H9 (cell line): ENCODE measurements at regions not wholly inside any gene's neighbourhood (a gene's known extent, or its start where the extent isn't known, plus 50 kb on each side); places are given as distances from the start of the nearest gene placed in this dataset.

Experiments
- DNase-seq: peaks from one replicate; pipeline ENCODE4 v3.0.0-alpha.2; 2017
- H2AFZ ChIP-seq: one replicate; pipeline ENCODE4 v1.6.1; 2013; ENCODE audit warnings: mild to moderate bottlenecking, low read length, control low read depth, moderate library complexity
- H2AK5ac ChIP-seq: 2 replicates; pipeline ENCODE4 v1.6.1; 2013; ENCODE audit warnings: low read length, control low read depth, mixed read lengths; ENCODE audit not compliant: insufficient read length
- H2BK120ac ChIP-seq: one replicate; pipeline ENCODE4 v1.6.1; 2013; ENCODE audit warnings: low read depth, mild to moderate bottlenecking, low read length, control low read depth, inconsistent platforms; ENCODE audit not compliant: poor library complexity, severe bottlenecking
- H2BK12ac ChIP-seq: 2 replicates; pipeline ENCODE4 v1.6.1; 2013; ENCODE audit warnings: low read length, control low read depth, mixed read lengths, low read depth; ENCODE audit not compliant: insufficient read length
- H2BK15ac ChIP-seq: 2 replicates; pipeline ENCODE4 v1.6.1; 2013; ENCODE audit warnings: low read depth, low read length, control low read depth
- H2BK20ac ChIP-seq: one replicate; pipeline ENCODE4 v1.6.1; 2013; ENCODE audit warnings: low read depth, mild to moderate bottlenecking, low read length, control low read depth, inconsistent platforms; ENCODE audit not compliant: poor library complexity, severe bottlenecking
- H2BK5ac ChIP-seq: 2 replicates; pipeline ENCODE4 v1.6.1; 2013; ENCODE audit warnings: low read length, control low read depth, mixed read lengths; ENCODE audit not compliant: insufficient read length
- H3K14ac ChIP-seq: 2 replicates; pipeline ENCODE4 v1.6.1; 2013; ENCODE audit warnings: low read length, control low read depth; ENCODE audit not compliant: insufficient read depth
- H3K18ac ChIP-seq: 2 replicates; pipeline ENCODE4 v1.6.1; 2013; ENCODE audit warnings: low read depth, mild to moderate bottlenecking, mixed read lengths, low read length, control low read depth; ENCODE audit not compliant: insufficient read length
- H3K23ac ChIP-seq: 2 replicates; pipeline ENCODE4 v1.6.1; 2013; ENCODE audit warnings: low read length, control low read depth, mixed read lengths, low read depth; ENCODE audit not compliant: insufficient read length
- H3K23me2 ChIP-seq: 2 replicates; pipeline ENCODE4 v1.6.1; 2013; ENCODE audit warnings: low read depth, mild to moderate bottlenecking, mixed read lengths, low read length, control low read depth; ENCODE audit not compliant: insufficient read length, poor library complexity, severe bottlenecking
- H3K27ac ChIP-seq: 2 replicates; pipeline ENCODE4 v1.5.1; 2013; ENCODE audit warnings: low read length, control low read depth, mixed read lengths, low read depth; ENCODE audit not compliant: insufficient read length
- H3K27me3 ChIP-seq: 2 replicates; pipeline ENCODE4 v1.6.1; 2013; ENCODE audit warnings: low read length, control low read depth, inconsistent platforms; ENCODE audit not compliant: insufficient read depth
- H3K4ac ChIP-seq: 2 replicates; pipeline ENCODE4 v1.6.1; 2013; ENCODE audit warnings: low read depth, mild to moderate bottlenecking, control low read depth, inconsistent platforms, low read length, moderate library complexity
- H3K4me1 ChIP-seq: 2 replicates; pipeline ENCODE4 v1.6.1; 2013; ENCODE audit warnings: low read length, control low read depth, inconsistent platforms; ENCODE audit not compliant: insufficient read depth
- H3K4me2 ChIP-seq: 2 replicates; pipeline ENCODE4 v1.6.1; 2013; ENCODE audit warnings: low read length, control low read depth, mixed read lengths; ENCODE audit not compliant: insufficient read length, insufficient read depth
- H3K56ac ChIP-seq: 2 replicates; pipeline ENCODE4 v1.6.1; 2013; ENCODE audit warnings: low read depth, mild to moderate bottlenecking, mixed read lengths, low read length, control low read depth; ENCODE audit not compliant: insufficient read length
- H3K79me1 ChIP-seq: 2 replicates; pipeline ENCODE4 v1.6.1; 2013; ENCODE audit warnings: low read depth, mild to moderate bottlenecking, moderate library complexity, low read length, control low read depth, inconsistent platforms; ENCODE audit not compliant: insufficient read depth, poor library complexity, severe bottlenecking
- H3K79me2 ChIP-seq: 2 replicates; pipeline ENCODE4 v1.6.1; 2013; ENCODE audit warnings: low read length, control low read depth, inconsistent platforms; ENCODE audit not compliant: insufficient read depth
- H3K9ac ChIP-seq: 2 replicates; pipeline ENCODE4 v1.6.1; 2013; ENCODE audit warnings: low read length, control low read depth, mixed read lengths; ENCODE audit not compliant: insufficient read length; ENCODE audit errors: extremely low read depth
- H3K9me3 ChIP-seq: one replicate; pipeline ENCODE4 v1.6.1; 2013; ENCODE audit warnings: low read depth, low read length, inconsistent platforms; ENCODE audit not compliant: control insufficient read depth
- H3T11ph ChIP-seq: one replicate; pipeline ENCODE4 v1.6.1; 2013; ENCODE audit warnings: mild to moderate bottlenecking, low read length, control low read depth, inconsistent platforms
- H4K20me1 ChIP-seq: one replicate; pipeline ENCODE4 v1.6.1; 2013; ENCODE audit not compliant: control insufficient read depth, insufficient read length, insufficient read depth
- H4K5ac ChIP-seq: 2 replicates; pipeline ENCODE4 v1.6.1; 2013; ENCODE audit warnings: low read depth, mild to moderate bottlenecking, mixed read lengths, low read length, control low read depth; ENCODE audit not compliant: insufficient read length
- H4K8ac ChIP-seq: replicated peaks from 2 replicates; pipeline ENCODE4 v1.6.1; 2013; ENCODE audit warnings: low read length, control low read depth, mixed read lengths, low read depth; ENCODE audit not compliant: insufficient read length
- H4K91ac ChIP-seq: 2 replicates; pipeline ENCODE4 v1.6.1; 2013; ENCODE audit warnings: low read depth, mild to moderate bottlenecking, moderate library complexity, mixed read lengths, low read length, control low read depth; ENCODE audit not compliant: insufficient read length
- H3K27ac Mint-ChIP-seq, 3 experiments: 2 replicates in 2 of 3; 3 replicates in 1 of 3; pipeline ENCODE4 v1.8.0; 2020 to 2021; ENCODE audit warnings: mixed read lengths in 3 of 3, mild to moderate bottlenecking in 1 of 3, moderate library complexity in 1 of 3
- H3K27me3 Mint-ChIP-seq: 2 replicates; pipeline ENCODE4 v1.8.0; 2021; ENCODE audit warnings: low read depth, mild to moderate bottlenecking, moderate library complexity, mixed read lengths
- H3K36me3 Mint-ChIP-seq, 3 experiments: 2 replicates in 2 of 3; 3 replicates in 1 of 3; pipeline ENCODE4 v1.8.0; 2020 to 2021; ENCODE audit warnings: low read depth in 3 of 3, mixed read lengths in 3 of 3; ENCODE audit not compliant: insufficient read depth in 1 of 3
- H3K4me1 Mint-ChIP-seq, 2 experiments: 2 replicates each; pipeline ENCODE4 v1.8.0; 2020; ENCODE audit warnings: mixed read lengths in 2 of 2
- H3K4me3 Mint-ChIP-seq, 2 experiments: 2 replicates in 1 of 2; 3 replicates in 1 of 2; pipeline ENCODE4 v1.8.0; 2020 to 2021; ENCODE audit warnings: mild to moderate bottlenecking in 2 of 2, mixed read lengths in 2 of 2, moderate library complexity in 1 of 2
- H3K9me3 Mint-ChIP-seq, 2 experiments: 2 replicates in 1 of 2; 3 replicates in 1 of 2; pipeline ENCODE4 v1.8.0; 2020; ENCODE audit warnings: mild to moderate bottlenecking in 2 of 2, mixed read lengths in 2 of 2, moderate library complexity in 1 of 2
- CTCF ChIP-seq: fragments of 200-600 bp; sonication (generic); conservative IDR thresholded peaks from 3 replicates; pipeline ENCODE4 v1.8.0; 2021; ENCODE audit warnings: antibody characterized with exemption, mild to moderate bottlenecking
- WGBS: extraction: QIAGEN DNeasy Blood & Tissue Kit; methylation state at CpG from one replicate; pipeline ENCODE4 v1.1.7; 2013; ENCODE audit warnings: missing lambda C conversion rate, low lambda C conversion rate, mixed read lengths; ENCODE audit not compliant: insufficient read length; ENCODE audit errors: extremely low coverage; 5-methylcytosine and 5-hydroxymethylcytosine counted together

- DNase-seq = no peak
- Histone ChIP-seq H3T11ph (no peak overlapping the region), H4K8ac (no peak overlapping the region), H3K14ac (no peak overlapping the region), H3K18ac (no peak overlapping the region), H3K79me2 (no peaks in the 10 kb centered on the region), H2BK5ac (no peak overlapping the region), H4K5ac (no peak overlapping the region), H3K4ac (no peak overlapping the region), H3K56ac (no peak overlapping the region), H2BK20ac (no peak overlapping the region), H4K91ac (no peak overlapping the region), H2AK5ac (no peak overlapping the region), H3K4me2 (no peak overlapping the region), H2AFZ (no peak overlapping the region), H3K4me1 (no peaks in the 10 kb centered on the region), H3K23me2 (no peaks in the 10 kb centered on the region), H3K79me1 (no peaks in the 10 kb centered on the region), H3K9ac (no peak overlapping the region), H2BK15ac (no peak overlapping the region), H3K27me3 (no peaks in the 10 kb centered on the region), H3K27ac (no peak overlapping the region), H3K23ac (no peak overlapping the region), H2BK12ac (no peak overlapping the region), H3K9me3 (no peaks in the 10 kb centered on the region), H4K20me1 (no peaks in the 10 kb centered on the region), H2BK120ac (no peak overlapping the region)
- no CpG with 5 or more reads among the region's 4 CpGs for WGBS
- Mint-ChIP-seq H3K36me3 (peaks cover 0 to 8% (median 0%) of the 10 kb centered on the region in 3 experiments; a peak in 2 of 7 replicates), H3K27me3 (no peaks in the 10 kb centered on the region; the same call in 1 of the 2 replicates), H3K4me3 (no peak overlapping the region), H3K9me3 (no peaks in the 10 kb centered on the region; a peak in 1 of 5 replicates), H3K27ac (no peak overlapping the region), H3K4me1 (no peaks in the 10 kb centered on the region)
- no peak for TF ChIP-seq CTCF
Measured at GRCh38 chr3:177396733-177397132, 199.5 kb upstream of the TBL1XR1 start.
